ENCODE measurements at regions not wholly inside any gene's neighbourhood (a gene's known extent, or its start where the extent isn't known, plus 50 kb on each side); places are given as distances from the start of the nearest gene placed in this dataset.
"Not testable (repeated sequence)": the region's sequence is repeated elsewhere in the genome, so short reads cannot be mapped to it uniquely, and the experiment has no call there.

GRCh38 chr14:97802430-97803373 is 1005.5 kb downstream of the VRK1 start:
- DNase-seq (ENCODE audit: low read depth): no peak

GRCh38 chr14:97804056-97804455 is 1006.9 kb downstream of the VRK1 start:
- DNase-seq (ENCODE audit: low read depth): no peak

- no peak for DNase-seq (ENCODE audit: low read depth)
Observed at GRCh38 chr14:97806891-97807290, 1009.7 kb downstream of the VRK1 start.

GRCh38 chr14:97808541-97808940 is 1011.4 kb downstream of the VRK1 start:
- DNase-seq (ENCODE audit: low read depth): not testable (repeated sequence)

GRCh38 chr14:97813556-97813955 is 1016.4 kb downstream of the VRK1 start:
- no peak for DNase-seq (ENCODE audit: low read depth)

- DNase-seq (ENCODE audit: low read depth): no peak
Observed at GRCh38 chr14:97820781-97821180, 1023.6 kb downstream of the VRK1 start.

- no peak for DNase-seq (ENCODE audit: low read depth)
Observed at GRCh38 chr14:97824218-97824617, 1027.0 kb downstream of the VRK1 start.

- no peak for DNase-seq (ENCODE audit: low read depth)
Observed at GRCh38 chr14:97827746-97828145, 1030.6 kb downstream of the VRK1 start.

- DNase-seq (ENCODE audit: low read depth): no peak
Observed at GRCh38 chr14:97832776-97833175, 1035.6 kb downstream of the VRK1 start.

- DNase-seq (ENCODE audit: low read depth): no peak
Observed at GRCh38 chr14:97838986-97839385, 1041.8 kb downstream of the VRK1 start.

GRCh38 chr14:97840159-97840558 is 1043.0 kb downstream of the VRK1 start:
- no peak for DNase-seq (ENCODE audit: low read depth)

- no peak for DNase-seq (ENCODE audit: low read depth)
Observed at GRCh38 chr14:97841762-97842161, 1044.6 kb downstream of the VRK1 start.

GRCh38 chr14:97843066-97843465 is 1045.9 kb downstream of the VRK1 start:
- no peak for DNase-seq (ENCODE audit: low read depth)

GRCh38 chr14:97844042-97844441 is 1046.9 kb downstream of the VRK1 start:
- DNase-seq (ENCODE audit: low read depth): no peak

- DNase-seq (ENCODE audit: low read depth): no peak
Observed at GRCh38 chr14:97846156-97846555, 1049.0 kb downstream of the VRK1 start.

- no peak for DNase-seq (ENCODE audit: low read depth)
Observed at GRCh38 chr14:97848317-97848980, 1051.3 kb downstream of the VRK1 start.

GRCh38 chr14:97850466-97850865 is 1053.3 kb downstream of the VRK1 start:
- no peak for DNase-seq (ENCODE audit: low read depth)

- DNase-seq (ENCODE audit: low read depth): no peak
Observed at GRCh38 chr14:97850886-97851285, 1053.7 kb downstream of the VRK1 start.

GRCh38 chr14:97851428-97851995 is 1054.3 kb downstream of the VRK1 start:
- DNase-seq (ENCODE audit: low read depth): no peak

- DNase-seq (ENCODE audit: low read depth): no peak
Observed at GRCh38 chr14:97854918-97855317, 1057.7 kb downstream of the VRK1 start.

GRCh38 chr14:97866195-97866594 is 1069.0 kb downstream of the VRK1 start:
- DNase-seq (ENCODE audit: low read depth): no peak

- no peak for DNase-seq (ENCODE audit: low read depth)
Observed at GRCh38 chr14:97866664-97867063, 1069.5 kb downstream of the VRK1 start.

GRCh38 chr14:97873291-97873690 is 1076.1 kb downstream of the VRK1 start:
- no peak for DNase-seq (ENCODE audit: low read depth)

Measured in HS-5 (cell line).